ENCODE measurements at regions not wholly inside any gene's neighbourhood (a gene's known extent, or its start where the extent isn't known, plus 50 kb on each side); places are given as distances from the start of the nearest gene placed in this dataset.

- Mint-ChIP-seq H3K9me3 (peaks cover 9% of the 10 kb centered on the region), H3K4me1 (no peaks in the 10 kb centered on the region), H3K27ac (no peak overlapping the region), H3K36me3 (no peaks in the 10 kb centered on the region), H3K27me3 (ENCODE audit: insufficient read depth, low read depth) (no peaks in the 10 kb centered on the region), H3K4me3 (no peak overlapping the region)
- Histone ChIP-seq H3K4me1 (no peaks in the 10 kb centered on the region), H3K79me2 (ENCODE audit: low read depth) (no peaks in the 10 kb centered on the region), H3F3A (ENCODE audit: low read depth) (no peaks in the 10 kb centered on the region), H3K27me3 (no peaks in the 10 kb centered on the region), H3K36me3 (no peaks in the 10 kb centered on the region), H3K9ac (no peak overlapping the region), H3K4me3 (no peak overlapping the region), H3K9me3 (ENCODE audit: low read depth) (no peaks in the 10 kb centered on the region), H4K20me1 (ENCODE audit: low read depth) (no peaks in the 10 kb centered on the region), H2AFZ (replicated peaks) (no peak overlapping the region), H3K27ac (no peak overlapping the region), H3K4me2 (no peak overlapping the region)
- no peak for TF ChIP-seq EZH2phosphoT487 (IDR thresholded peaks at IDR 0.05)
- TF ChIP-seq CTCF (IDR thresholded peaks at IDR 0.05) = no peak
- TF ChIP-seq EZH2 (IDR thresholded peaks at IDR 0.05) = no peak
- no peak for DNase-seq (ENCODE audit: low spot score)
Observed at GRCh38 chr5:143694357-143694756, 117.6 kb upstream of the HMHB1 start.

GRCh38 chr5:143693651-143694252 lies 118.2 kb upstream of the HMHB1 start:
- no peak overlapping the region for H3K27ac ChIP-seq

GRCh38 chr5:143692342-143692741 lies 119.6 kb upstream of the HMHB1 start:
- H3K79me2 ChIP-seq (ENCODE audit: low read depth) = no peaks in the 10 kb centered on the region
- Mint-ChIP-seq H3K4me1 (no peaks in the 10 kb centered on the region), H3K27me3 (ENCODE audit: insufficient read depth, low read depth) (no peaks in the 10 kb centered on the region), H3K9me3 (peaks cover 9% of the 10 kb centered on the region), H3K27ac (no peak overlapping the region), H3K4me3 (no peak overlapping the region), H3K36me3 (no peaks in the 10 kb centered on the region)
- no peak overlapping the region for H2AFZ ChIP-seq (replicated peaks)
- no peak for DNase-seq (ENCODE audit: low spot score)
- no peaks in the 10 kb centered on the region for H3K36me3 ChIP-seq
- no peaks in the 10 kb centered on the region for H3F3A ChIP-seq (ENCODE audit: low read depth)
- H3K4me1 ChIP-seq = no peaks in the 10 kb centered on the region
- no peaks in the 10 kb centered on the region for H3K27me3 ChIP-seq
- H3K9me3 ChIP-seq (ENCODE audit: low read depth) = no peaks in the 10 kb centered on the region
- no peaks in the 10 kb centered on the region for H4K20me1 ChIP-seq (ENCODE audit: low read depth)
- no peak overlapping the region for H3K9ac ChIP-seq
- H3K27ac ChIP-seq = no peak overlapping the region
- TF ChIP-seq EZH2phosphoT487 (IDR thresholded peaks at IDR 0.05) (no peak), EZH2 (IDR thresholded peaks at IDR 0.05) (no peak), CTCF (IDR thresholded peaks at IDR 0.05) (no peak)
- H3K4me3 ChIP-seq = no peak overlapping the region
- no peak overlapping the region for H3K4me2 ChIP-seq

More at GRCh38 chr5:143693651-143694252, 118.2 kb upstream of the HMHB1 start:
- peaks cover 9% of the 10 kb centered on the region for H3K9me3 Mint-ChIP-seq
- no peak overlapping the region for H3K4me3 Mint-ChIP-seq
- Histone ChIP-seq H3K36me3 (no peaks in the 10 kb centered on the region), H3K9me3 (ENCODE audit: low read depth) (no peaks in the 10 kb centered on the region), H3K4me3 (no peak overlapping the region), H3K79me2 (ENCODE audit: low read depth) (no peaks in the 10 kb centered on the region), H3F3A (ENCODE audit: low read depth) (no peaks in the 10 kb centered on the region), H4K20me1 (ENCODE audit: low read depth) (no peaks in the 10 kb centered on the region), H3K27me3 (no peaks in the 10 kb centered on the region), H3K9ac (no peak overlapping the region), H3K4me1 (no peaks in the 10 kb centered on the region), H3K4me2 (no peak overlapping the region), H2AFZ (replicated peaks) (no peak overlapping the region)
- no peak for DNase-seq (ENCODE audit: low spot score)
- TF ChIP-seq CTCF (IDR thresholded peaks at IDR 0.05) (no peak), EZH2 (IDR thresholded peaks at IDR 0.05) (no peak), EZH2phosphoT487 (IDR thresholded peaks at IDR 0.05) (no peak)
- H3K4me1 Mint-ChIP-seq = no peaks in the 10 kb centered on the region
- no peak overlapping the region for H3K27ac Mint-ChIP-seq
- H3K36me3 Mint-ChIP-seq = no peaks in the 10 kb centered on the region
- no peaks in the 10 kb centered on the region for H3K27me3 Mint-ChIP-seq (ENCODE audit: insufficient read depth, low read depth)
